Astrocyte of the spinal cord (primary cell): ENCODE measurements at regions not wholly inside any gene's neighbourhood (a gene's known extent, or its start where the extent isn't known, plus 50 kb on each side); places are given as distances from the start of the nearest gene placed in this dataset.

ENCODE experiments used
- DNase-seq: peaks from one replicate; pipeline ENCODE4 v3.0.0; 2011; ENCODE audit warnings: low read depth, low spot score
- H3K4me3 ChIP-seq: 2 replicates; pipeline ENCODE4 v1.5.1; 2011; ENCODE audit warnings: low read depth, mild to moderate bottlenecking, low read length, moderate library complexity
- in situ Hi-C: cut with HindIII; loops from 2 replicates; pipeline ENCODE4 v1.10.0; 2017; ENCODE audit warnings: low sequenced_read_pairs
- TF ChIP-seq, protein P1 (sequence below): IDR thresholded peaks from 2 replicates; pipeline ENCODE4 v1.5.1; 2012; ENCODE audit warnings: low read depth, mild to moderate bottlenecking, low read length, inconsistent platforms

DNA sequence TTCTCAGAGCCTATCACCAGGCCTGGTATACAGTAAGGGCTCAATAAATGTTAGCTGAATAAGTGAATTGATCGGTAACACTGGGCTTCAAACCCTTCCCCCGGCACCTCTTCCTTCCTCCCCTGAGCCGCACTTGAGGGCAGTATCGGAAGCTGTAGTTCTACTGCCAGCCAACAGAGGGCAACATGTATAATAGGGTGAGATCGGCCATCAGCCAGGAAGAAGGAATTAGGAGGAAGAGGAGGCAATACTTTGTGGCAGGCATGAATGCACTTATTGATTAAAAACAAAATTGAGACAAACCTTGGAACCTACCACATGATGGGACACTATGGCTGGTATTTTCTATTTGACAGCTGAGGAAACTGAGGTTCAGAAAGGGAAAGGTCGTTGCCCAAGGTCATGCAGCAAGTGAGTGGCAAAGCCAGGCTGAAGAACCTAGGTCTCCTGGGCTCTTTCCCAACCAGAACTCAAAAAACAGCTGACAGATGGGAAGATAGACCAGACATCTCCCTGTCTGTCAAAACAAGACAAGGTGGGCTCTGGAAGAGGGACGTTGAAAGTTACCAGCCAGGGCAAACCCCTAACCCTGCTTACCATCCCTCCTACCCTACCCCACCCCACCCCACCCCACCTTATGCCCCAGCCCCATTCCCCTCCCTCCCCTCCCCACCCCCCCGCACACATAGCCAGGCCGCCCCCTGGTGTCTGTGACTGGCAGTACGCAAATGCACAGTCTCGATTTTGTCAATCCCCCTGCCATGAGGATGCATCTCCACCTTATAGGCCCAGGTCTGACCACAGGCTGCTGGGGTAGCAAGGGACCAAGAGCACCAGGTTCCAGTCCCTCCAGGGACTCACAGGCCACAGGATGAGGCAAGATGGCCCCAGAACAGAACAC is 107.3 kb upstream of the RUNX3 start:
- in situ Hi-C loops: no loop called here
- peak; percentile 15 for DNase-seq

DNA sequence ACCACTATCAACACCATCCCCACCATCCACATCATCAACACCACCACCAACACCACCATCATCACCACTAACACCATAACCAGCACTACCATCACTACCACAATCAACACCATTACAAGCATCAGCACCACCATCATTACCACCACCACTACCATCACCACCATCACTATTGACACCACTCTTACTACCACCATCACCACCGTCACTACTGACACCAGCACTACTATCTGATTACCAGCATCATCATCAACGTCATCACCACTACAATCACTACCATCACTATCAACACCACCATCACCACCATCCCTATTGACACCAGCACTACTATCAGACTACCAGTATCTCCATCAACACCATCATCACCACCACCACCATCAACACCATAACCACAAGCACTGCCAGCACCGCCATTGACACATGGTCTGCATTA is 106.1 kb upstream of the RUNX3 start:
- DNase-seq: no peak
- TF ChIP-seq, protein P1, sequence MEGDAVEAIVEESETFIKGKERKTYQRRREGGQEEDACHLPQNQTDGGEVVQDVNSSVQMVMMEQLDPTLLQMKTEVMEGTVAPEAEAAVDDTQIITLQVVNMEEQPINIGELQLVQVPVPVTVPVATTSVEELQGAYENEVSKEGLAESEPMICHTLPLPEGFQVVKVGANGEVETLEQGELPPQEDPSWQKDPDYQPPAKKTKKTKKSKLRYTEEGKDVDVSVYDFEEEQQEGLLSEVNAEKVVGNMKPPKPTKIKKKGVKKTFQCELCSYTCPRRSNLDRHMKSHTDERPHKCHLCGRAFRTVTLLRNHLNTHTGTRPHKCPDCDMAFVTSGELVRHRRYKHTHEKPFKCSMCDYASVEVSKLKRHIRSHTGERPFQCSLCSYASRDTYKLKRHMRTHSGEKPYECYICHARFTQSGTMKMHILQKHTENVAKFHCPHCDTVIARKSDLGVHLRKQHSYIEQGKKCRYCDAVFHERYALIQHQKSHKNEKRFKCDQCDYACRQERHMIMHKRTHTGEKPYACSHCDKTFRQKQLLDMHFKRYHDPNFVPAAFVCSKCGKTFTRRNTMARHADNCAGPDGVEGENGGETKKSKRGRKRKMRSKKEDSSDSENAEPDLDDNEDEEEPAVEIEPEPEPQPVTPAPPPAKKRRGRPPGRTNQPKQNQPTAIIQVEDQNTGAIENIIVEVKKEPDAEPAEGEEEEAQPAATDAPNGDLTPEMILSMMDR: no peak
- no peak overlapping the region for H3K4me3 ChIP-seq
- in situ Hi-C loops: no loop called here

More for the DNA sequence above, 107.3 kb upstream of the RUNX3 start:
- TF ChIP-seq, protein P1: peak; percentile 75
- no peak overlapping the region for H3K4me3 ChIP-seq

DNA sequence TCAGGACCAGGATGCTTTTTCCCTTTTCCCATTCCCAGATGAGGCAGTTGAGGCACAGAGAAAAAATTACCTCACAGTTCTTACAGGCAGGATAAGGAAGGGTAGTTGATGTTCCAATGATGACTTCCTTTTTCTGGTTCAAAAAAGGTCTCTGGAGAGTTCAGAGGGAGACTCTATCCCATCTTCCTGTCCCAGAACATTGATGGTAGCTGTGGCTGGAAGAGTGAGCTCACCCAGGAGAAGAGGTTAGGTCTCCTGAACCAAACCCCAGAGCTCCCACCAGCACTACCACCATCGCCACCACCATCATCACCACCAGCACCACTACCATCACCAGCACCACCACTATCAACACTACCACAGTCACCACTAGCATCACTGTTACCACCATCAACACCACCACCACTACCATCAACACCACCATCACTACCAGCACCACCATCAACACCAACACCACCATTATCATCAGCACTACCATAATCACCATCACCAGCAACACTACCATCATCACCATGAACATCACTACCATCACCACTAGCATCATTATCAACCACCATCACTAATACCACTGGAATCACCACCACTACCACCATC is 105.5 kb upstream of the RUNX3 start:
- TF ChIP-seq, protein P1: no peak
- in situ Hi-C loops: no loop called here
- no peak overlapping the region for H3K4me3 ChIP-seq
- DNase-seq: no peak

DNA sequence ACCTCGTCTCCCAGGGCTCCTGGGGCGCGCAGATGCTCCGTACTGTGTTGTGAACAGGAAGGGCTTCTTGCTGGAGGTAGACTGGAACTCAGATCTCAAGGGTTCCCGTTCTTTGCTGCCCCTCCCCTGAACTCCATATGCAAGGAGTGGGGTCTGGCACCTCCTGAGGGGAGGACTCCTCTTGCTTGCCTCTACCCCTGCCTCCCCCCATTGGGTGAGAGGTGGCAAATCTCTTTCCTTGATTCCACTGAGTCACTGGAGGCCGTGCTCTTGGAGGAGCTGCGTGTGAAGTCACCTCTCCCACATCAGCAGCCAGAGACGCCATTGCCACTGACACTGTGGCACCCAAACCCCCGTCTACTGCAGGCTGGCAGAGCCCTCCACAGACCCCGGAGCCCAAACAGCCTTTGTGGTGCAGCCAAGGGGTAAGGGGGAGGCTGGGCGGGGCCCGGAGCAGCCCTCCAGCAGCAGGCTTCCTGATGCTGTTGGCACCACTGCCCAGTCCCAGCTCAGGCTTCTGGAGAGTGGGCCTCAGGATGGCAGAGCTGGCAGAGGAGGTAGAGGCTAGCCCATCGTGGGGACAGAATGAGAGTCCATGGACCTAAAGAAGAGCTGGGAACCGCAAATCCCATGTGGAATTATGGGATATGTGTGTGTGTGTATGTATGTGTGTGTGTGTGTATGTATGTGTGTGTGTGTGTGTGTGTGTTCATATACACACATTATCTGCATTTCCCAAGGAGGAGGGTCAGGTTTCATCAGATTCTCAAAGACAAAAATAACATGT is 104.9 kb upstream of the RUNX3 start:
- TF ChIP-seq, protein P1: no peak
- in situ Hi-C loops: no loop called here
- H3K4me3 ChIP-seq: no peak overlapping the region
- no peak for DNase-seq

DNA sequence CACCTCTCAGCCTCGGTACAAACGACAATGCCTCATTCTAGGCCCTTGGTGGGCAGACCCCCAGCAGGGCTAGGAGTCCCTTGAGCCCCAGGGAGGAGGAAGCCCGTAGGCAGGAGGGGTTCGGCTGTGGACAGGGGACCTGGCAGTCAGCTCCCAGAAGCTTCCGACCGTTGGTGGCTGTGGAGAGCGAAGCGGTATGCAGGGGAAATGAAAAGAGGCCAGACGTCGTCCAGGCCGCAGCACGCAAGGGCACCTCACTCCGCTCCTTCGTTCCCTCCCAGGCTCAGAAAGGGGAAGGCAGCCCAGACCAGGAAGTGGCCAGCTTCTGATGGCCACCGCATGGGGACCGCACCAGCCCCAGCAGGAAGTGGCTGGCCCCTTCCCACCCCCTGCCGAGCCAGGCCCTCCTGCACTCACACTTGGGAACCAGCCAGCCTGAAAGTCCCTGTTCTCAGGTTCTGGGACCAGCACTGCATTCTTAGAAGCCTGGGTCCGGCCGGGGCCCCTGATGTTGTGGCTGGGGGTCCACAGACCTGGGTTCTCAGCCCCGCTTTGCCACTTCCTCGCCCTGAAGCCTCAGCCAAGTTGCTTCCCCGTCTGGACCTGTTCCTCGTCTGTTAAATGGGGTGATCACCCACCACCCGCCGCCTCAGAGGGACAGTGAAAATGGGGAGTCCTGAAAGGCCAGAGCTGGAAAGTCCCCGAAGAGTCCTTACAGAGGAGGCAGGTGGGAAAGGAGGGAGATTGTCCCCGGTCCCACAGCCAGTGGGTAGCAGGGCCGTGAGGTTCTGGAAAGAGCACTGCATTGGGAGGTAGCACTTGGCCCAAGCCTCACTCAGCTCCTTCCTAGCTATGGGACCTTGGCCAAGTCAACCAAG is 104.0 kb upstream of the RUNX3 start:
- no peak overlapping the region for H3K4me3 ChIP-seq
- in situ Hi-C loops: no loop called here
- TF ChIP-seq, protein P1: no peak
- no peak for DNase-seq
